MM.1S (cell line): ENCODE measurements at regions not wholly inside any gene's neighbourhood (a gene's known extent, or its start where the extent isn't known, plus 50 kb on each side); places are given as distances from the start of the nearest gene placed in this dataset.

Experiments
- DNase-seq: peaks from one replicate; pipeline ENCODE4 v3.0.0-alpha.2; 2015
- H2AFZ ChIP-seq: fragments of 300-600 bp; sonication (generic); 2 replicates; pipeline ENCODE4 v1.6.0; 2016; ENCODE audit warnings: antibody characterized with exemption, low read length
- H3F3A ChIP-seq: fragments of 300-600 bp; sonication (generic); 2 replicates; pipeline ENCODE4 v1.6.1; 2016; ENCODE audit warnings: mild to moderate bottlenecking, antibody characterized with exemption, low read length, moderate library complexity, mixed read lengths; ENCODE audit not compliant: insufficient read depth
- H3K27ac ChIP-seq: fragments of 300-600 bp; sonication (generic); 2 replicates; pipeline ENCODE4 v1.5.1; 2016; ENCODE audit warnings: mild to moderate bottlenecking, low read length
- H3K27me3 ChIP-seq: fragments of 300-600 bp; sonication (generic); replicated peaks from 2 replicates; pipeline ENCODE4 v1.6.0; 2016; ENCODE audit warnings: low read length; ENCODE audit not compliant: insufficient read depth
- H3K36me3 ChIP-seq: fragments of 300-600 bp; sonication (generic); replicated peaks from 2 replicates; pipeline ENCODE4 v1.6.1; 2016; ENCODE audit warnings: mild to moderate bottlenecking, low read length, mixed read lengths; ENCODE audit not compliant: insufficient read depth
- H3K4me1 ChIP-seq: fragments of 300-600 bp; sonication (generic); 2 replicates; pipeline ENCODE4 v1.6.1; 2016; ENCODE audit warnings: low read length, mixed read lengths
- H3K4me2 ChIP-seq: fragments of 300-600 bp; sonication (generic); 2 replicates; pipeline ENCODE4 v1.6.0; 2016; ENCODE audit warnings: low read depth, low read length
- H3K4me3 ChIP-seq: fragments of 300-600 bp; sonication (generic); 2 replicates; pipeline ENCODE4 v1.5.1; 2016; ENCODE audit warnings: low read length, mixed read lengths
- H3K79me2 ChIP-seq: fragments of 300-600 bp; sonication (generic); 2 replicates; pipeline ENCODE4 v1.6.1; 2016; ENCODE audit warnings: mixed run types, low read length, mixed read lengths
- H3K9ac ChIP-seq: fragments of 300-600 bp; sonication (generic); 2 replicates; pipeline ENCODE4 v1.6.1; 2016; ENCODE audit warnings: low read length, mixed read lengths
- H3K9me2 ChIP-seq: fragments of 300-600 bp; sonication (generic); replicated peaks from 2 replicates; pipeline ENCODE4 v1.6.1; 2016; ENCODE audit warnings: mild to moderate bottlenecking, low read length, mixed read lengths; ENCODE audit not compliant: insufficient read depth
- H3K9me3 ChIP-seq: fragments of 300-600 bp; sonication (generic); replicated peaks from 2 replicates; pipeline ENCODE4 v1.6.1; 2016; ENCODE audit warnings: mild to moderate bottlenecking, low read length, mixed read lengths; ENCODE audit not compliant: insufficient read depth
- H4K20me1 ChIP-seq: fragments of 300-600 bp; sonication (generic); 2 replicates; pipeline ENCODE4 v1.6.1; 2016; ENCODE audit warnings: mild to moderate bottlenecking, low read length, moderate library complexity, mixed read lengths; ENCODE audit not compliant: insufficient read depth
- EZH2 ChIP-seq: fragments of 300-600 bp; sonication (generic); optimal IDR thresholded peaks from 2 replicates; pipeline ENCODE3; 2017; ENCODE audit warnings: low read depth, mild to moderate bottlenecking, antibody characterized with exemption, low read length, mixed read lengths
- EZH2phosphoT487 ChIP-seq: fragments of 300-600 bp; sonication (generic); IDR thresholded peaks from 2 replicates; pipeline ENCODE4 v1.6.1; 2018; ENCODE audit warnings: antibody characterized with exemption, low read length
- TF ChIP-seq, protein P1 (sequence below): fragments of 300-600 bp; sonication (generic); IDR thresholded peaks from 2 replicates; pipeline ENCODE4 v1.5.1; 2016; ENCODE audit warnings: antibody characterized with exemption, low read length, mixed read lengths

DNA sequence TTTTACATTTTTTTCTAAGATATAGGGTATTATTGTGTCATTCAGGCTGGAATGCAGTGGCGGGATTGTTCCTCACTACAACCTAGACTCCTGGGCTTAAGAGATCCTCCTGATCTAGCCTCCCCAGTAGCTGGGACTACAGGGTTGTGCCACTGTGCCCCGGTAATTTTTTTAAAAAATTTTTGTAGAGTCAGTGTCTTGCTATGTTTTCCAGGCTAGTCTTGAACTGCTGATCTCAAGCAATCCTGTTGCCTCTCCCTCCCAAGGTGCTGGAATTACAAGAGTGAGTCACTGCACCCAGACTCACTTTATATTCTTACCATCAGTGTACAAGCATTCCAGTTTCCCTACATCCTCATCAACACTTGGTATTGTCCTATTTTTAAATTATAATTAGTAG lies 156.4 kb upstream of the GYPA start:
- H3K4me1 ChIP-seq = no peaks in the 10 kb centered on the region
- no peaks in the 10 kb centered on the region for H3F3A ChIP-seq
- H3K9me2 ChIP-seq = no peaks in the 10 kb centered on the region
- H3K79me2 ChIP-seq = no peaks in the 10 kb centered on the region
- no peaks in the 10 kb centered on the region for H4K20me1 ChIP-seq
- no peak overlapping the region for H3K4me2 ChIP-seq
- no peaks in the 10 kb centered on the region for H3K9me3 ChIP-seq
- no peak overlapping the region for H3K9ac ChIP-seq
- no peak overlapping the region for H2AFZ ChIP-seq
- H3K27me3 ChIP-seq = no peaks in the 10 kb centered on the region
- TF ChIP-seq EZH2 = no peak
- TF ChIP-seq, protein P1, sequence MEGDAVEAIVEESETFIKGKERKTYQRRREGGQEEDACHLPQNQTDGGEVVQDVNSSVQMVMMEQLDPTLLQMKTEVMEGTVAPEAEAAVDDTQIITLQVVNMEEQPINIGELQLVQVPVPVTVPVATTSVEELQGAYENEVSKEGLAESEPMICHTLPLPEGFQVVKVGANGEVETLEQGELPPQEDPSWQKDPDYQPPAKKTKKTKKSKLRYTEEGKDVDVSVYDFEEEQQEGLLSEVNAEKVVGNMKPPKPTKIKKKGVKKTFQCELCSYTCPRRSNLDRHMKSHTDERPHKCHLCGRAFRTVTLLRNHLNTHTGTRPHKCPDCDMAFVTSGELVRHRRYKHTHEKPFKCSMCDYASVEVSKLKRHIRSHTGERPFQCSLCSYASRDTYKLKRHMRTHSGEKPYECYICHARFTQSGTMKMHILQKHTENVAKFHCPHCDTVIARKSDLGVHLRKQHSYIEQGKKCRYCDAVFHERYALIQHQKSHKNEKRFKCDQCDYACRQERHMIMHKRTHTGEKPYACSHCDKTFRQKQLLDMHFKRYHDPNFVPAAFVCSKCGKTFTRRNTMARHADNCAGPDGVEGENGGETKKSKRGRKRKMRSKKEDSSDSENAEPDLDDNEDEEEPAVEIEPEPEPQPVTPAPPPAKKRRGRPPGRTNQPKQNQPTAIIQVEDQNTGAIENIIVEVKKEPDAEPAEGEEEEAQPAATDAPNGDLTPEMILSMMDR = no peak
- no peak for TF ChIP-seq EZH2phosphoT487
- H3K36me3 ChIP-seq = no peaks in the 10 kb centered on the region
- no peak overlapping the region for H3K27ac ChIP-seq
- DNase-seq = no peak
- no peak overlapping the region for H3K4me3 ChIP-seq

DNA sequence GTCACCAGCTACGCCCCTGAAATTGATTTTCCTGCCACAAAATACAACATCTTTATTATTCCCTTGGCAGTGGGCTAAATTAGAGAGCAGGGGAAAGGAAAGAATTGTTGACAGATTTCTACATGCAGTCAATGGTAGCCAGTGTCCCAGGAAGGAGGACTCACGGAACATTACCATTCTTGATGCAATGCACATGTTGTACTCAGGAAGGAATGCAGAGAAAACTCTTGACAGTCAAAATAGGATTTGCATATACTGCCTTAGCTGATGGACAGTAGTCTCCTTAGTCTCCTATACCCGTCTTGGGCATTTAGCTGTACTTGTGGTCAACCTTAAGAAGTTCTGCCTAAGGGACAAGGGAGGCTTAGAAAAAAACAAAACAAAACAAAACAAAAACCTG lies 158.0 kb upstream of the GYPA start:
- no peaks in the 10 kb centered on the region for H3K79me2 ChIP-seq
- H3K9ac ChIP-seq = no peak overlapping the region
- H3K27me3 ChIP-seq = no peaks in the 10 kb centered on the region
- no peaks in the 10 kb centered on the region for H3K9me3 ChIP-seq
- no peak for DNase-seq
- no peaks in the 10 kb centered on the region for H3F3A ChIP-seq
- H3K4me1 ChIP-seq = no peaks in the 10 kb centered on the region
- H2AFZ ChIP-seq = no peak overlapping the region
- no peaks in the 10 kb centered on the region for H3K36me3 ChIP-seq
- H3K4me3 ChIP-seq = no peak overlapping the region
- no peaks in the 10 kb centered on the region for H3K9me2 ChIP-seq
- no peak overlapping the region for H3K4me2 ChIP-seq
- H4K20me1 ChIP-seq = no peaks in the 10 kb centered on the region
- H3K27ac ChIP-seq = no peak overlapping the region
- TF ChIP-seq EZH2 (no peak), EZH2phosphoT487 (no peak)
- TF ChIP-seq, protein P1 = no peak

DNA sequence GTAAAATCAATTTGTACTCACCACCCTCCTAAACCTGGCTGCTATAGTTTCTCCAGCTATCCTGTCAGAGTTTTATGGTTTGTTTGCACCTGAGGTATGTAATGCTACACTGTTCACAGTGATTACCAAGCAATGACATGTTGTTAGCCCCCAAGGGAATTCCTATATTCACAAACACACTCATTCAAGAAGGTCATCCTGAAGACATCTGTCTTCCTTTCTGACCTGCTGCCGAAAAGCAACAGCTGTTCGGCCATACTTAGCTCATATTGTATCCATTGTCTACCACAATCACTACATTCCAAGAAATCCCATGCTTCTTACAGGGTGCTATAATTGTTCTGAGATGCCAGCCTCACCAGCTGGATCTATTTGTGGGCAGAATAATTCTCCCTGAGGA lies 160.1 kb upstream of the GYPA start:
- no peaks in the 10 kb centered on the region for H3K4me1 ChIP-seq
- no peaks in the 10 kb centered on the region for H3K27me3 ChIP-seq
- H3K79me2 ChIP-seq = no peaks in the 10 kb centered on the region
- H3K27ac ChIP-seq = no peak overlapping the region
- H3F3A ChIP-seq = no peaks in the 10 kb centered on the region
- H2AFZ ChIP-seq = no peak overlapping the region
- no peak overlapping the region for H3K4me3 ChIP-seq
- no peak for TF ChIP-seq EZH2phosphoT487
- no peak for TF ChIP-seq EZH2
- TF ChIP-seq, protein P1 = no peak
- no peak overlapping the region for H3K9ac ChIP-seq
- no peaks in the 10 kb centered on the region for H3K9me3 ChIP-seq
- no peak overlapping the region for H3K4me2 ChIP-seq
- H3K36me3 ChIP-seq = no peaks in the 10 kb centered on the region
- no peaks in the 10 kb centered on the region for H3K9me2 ChIP-seq
- no peak for DNase-seq
- H4K20me1 ChIP-seq = no peaks in the 10 kb centered on the region
